GM12873 (cell line): ENCODE measurements at regions not wholly inside any gene's neighbourhood (a gene's known extent, or its start where the extent isn't known, plus 50 kb on each side); places are given as distances from the start of the nearest gene placed in this dataset.

Source experiments
- TF ChIP-seq, protein P1 (sequence below): IDR thresholded peaks from 2 replicates; pipeline ENCODE4 v1.5.1; 2012; ENCODE audit warnings: low read depth, mild to moderate bottlenecking, moderate library complexity, low read length, control low read depth; ENCODE audit not compliant: insufficient read depth; ENCODE audit errors: missing control alignments

DNA sequence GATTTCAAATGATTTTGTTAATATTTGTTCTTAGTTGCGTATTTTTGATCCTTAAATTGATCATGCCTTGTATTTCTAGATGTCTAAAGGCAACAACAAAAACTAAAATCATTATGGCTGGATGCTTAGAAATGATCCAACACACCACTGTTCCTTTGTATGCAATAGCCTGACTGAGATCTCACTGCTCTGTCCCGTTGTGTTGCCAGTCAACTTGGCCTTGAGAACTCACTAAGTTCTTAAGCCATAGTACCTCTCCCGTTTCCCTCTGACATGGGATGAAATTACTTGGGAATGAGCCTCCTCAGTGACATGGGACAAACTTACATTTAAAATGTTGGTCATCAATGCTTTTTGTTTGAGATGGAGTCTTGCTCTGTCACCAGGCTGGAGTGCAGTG, 222.0 kb upstream of the HS6ST1 start:
- TF ChIP-seq, protein P1, sequence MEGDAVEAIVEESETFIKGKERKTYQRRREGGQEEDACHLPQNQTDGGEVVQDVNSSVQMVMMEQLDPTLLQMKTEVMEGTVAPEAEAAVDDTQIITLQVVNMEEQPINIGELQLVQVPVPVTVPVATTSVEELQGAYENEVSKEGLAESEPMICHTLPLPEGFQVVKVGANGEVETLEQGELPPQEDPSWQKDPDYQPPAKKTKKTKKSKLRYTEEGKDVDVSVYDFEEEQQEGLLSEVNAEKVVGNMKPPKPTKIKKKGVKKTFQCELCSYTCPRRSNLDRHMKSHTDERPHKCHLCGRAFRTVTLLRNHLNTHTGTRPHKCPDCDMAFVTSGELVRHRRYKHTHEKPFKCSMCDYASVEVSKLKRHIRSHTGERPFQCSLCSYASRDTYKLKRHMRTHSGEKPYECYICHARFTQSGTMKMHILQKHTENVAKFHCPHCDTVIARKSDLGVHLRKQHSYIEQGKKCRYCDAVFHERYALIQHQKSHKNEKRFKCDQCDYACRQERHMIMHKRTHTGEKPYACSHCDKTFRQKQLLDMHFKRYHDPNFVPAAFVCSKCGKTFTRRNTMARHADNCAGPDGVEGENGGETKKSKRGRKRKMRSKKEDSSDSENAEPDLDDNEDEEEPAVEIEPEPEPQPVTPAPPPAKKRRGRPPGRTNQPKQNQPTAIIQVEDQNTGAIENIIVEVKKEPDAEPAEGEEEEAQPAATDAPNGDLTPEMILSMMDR: no peak

DNA sequence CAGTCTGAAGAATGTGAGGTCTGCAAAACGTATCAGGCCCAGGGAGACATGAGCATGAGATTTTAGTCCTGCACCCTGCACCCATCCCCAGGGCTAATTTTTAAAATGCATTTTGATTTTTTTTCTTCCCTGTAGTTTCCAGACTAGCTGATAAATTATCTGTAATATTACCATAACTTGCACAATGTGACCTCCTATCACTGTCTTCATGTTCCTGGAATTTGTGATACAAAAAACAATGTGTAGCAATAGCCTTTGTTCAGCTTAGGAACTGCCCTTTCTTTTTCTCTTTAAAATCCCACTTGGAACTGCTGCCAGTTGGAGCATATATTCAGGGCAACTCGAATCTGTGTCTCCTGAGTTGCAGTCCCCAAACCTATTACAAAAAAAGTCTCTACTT, 222.8 kb upstream of the HS6ST1 start:
- TF ChIP-seq, protein P1: no peak

DNA sequence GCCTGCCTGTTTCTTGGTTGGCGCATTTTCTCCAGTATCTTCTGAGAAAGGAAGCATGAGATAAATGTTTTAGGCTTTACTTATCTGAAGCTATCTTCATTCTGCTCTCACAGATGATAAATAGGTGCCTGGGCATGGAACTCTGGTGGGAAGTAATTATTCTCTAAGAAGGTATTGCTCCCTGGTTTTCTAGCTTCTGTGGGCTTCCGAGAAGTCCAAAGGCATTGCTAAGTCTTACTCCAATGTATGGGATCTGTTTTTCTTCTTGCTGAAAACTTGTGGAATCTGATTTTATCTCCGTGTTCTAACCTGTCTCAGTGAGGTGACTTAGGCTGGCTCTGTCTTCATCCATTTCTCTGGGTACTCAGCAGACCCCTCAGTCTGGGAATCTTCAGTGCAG, 224.4 kb upstream of the HS6ST1 start:
- TF ChIP-seq, protein P1: no peak

DNA sequence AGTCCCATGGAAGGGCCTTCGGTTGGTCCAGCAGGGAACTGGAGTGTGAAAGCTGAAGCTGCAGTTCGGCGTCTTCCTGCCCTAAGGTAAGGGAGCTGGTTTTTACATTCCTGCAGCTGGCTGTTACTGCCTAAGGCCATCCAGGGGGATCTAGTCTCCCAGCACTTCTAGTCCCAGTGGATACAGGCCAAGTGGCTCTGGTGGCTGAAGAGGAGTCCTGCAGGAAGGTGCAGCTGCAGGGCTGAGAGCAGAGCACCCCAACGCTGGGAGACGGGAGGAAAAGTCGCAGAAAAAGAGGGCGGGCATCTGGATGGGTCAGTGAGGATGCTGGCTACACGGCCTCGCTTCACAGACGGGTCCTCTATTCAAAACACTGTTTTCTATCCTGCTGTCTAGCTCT, 225.0 kb upstream of the HS6ST1 start:
- TF ChIP-seq, protein P1: no peak

DNA sequence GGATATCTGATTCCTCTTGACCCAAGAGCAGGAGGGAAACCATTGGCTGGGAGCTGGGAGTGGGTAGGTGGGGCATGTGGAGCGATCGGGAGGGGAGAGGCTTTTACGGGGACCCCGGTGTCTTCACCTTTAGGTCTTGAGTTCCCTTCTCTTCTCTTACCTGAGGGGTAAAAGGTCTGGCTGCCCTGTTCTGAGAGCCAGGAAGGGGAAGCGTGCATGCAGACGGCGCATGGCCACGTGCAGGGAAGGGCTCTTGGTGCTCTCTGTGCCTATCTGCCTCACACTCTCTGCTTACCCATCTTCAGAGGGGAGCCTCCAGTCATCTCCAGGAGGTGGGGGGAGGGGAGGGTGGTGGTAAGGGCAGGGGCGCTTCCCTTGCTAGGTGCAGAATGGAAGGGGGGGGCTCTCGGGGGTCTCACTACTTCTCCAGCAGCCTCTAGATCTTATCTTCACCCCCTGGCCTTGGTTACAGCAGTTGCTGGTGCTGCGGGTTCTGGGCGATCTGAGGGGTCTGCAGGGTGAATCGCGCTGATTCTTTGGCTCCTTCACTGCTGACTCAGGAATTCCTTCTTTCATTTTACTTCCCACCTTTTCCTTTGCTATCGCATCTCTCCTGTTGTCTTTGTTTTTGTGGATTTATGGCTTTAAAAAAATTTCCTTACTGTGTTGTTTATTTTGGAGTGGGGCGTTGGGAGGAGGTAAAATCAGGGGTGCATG, 225.8 kb upstream of the HS6ST1 start:
- TF ChIP-seq, protein P1: no peak

DNA sequence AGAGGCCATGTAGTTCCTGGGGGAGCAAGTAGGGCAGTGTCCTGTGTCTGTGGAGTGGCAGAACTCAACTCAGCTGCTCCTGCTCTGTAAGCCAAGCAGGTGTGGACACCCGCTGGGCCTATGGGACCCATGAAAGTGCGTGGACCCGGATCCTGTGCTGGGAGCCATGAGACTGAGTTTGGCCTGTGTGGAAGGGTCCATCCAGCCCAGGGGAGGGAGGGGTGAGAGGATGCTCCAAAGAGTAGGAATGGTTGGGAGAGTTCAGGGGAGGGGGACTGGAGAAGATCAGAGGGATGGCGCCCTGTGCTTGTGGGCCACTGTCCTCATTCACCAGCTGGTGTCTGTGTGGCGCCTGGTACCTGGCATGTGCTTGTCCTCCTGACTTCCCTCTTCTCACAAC, 226.4 kb upstream of the HS6ST1 start:
- TF ChIP-seq, protein P1: no peak

DNA sequence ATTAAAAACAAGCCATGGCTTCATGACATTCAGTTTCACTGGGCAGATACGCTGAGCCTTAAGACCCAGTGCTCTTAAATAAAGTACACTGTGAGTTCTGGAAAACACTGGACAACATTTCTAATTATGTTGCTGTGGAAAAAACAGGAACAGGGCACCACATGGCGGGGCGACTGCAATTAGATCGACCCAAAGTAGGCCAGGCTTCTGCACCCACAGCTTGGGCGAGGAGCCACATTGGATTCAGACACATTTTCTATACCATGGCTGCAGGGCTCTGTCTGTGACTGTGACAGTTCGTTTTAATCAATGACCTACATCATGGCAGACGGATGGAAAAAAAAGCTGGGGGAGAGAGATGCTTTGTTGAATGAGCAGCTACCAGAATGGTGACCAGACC, 227.2 kb upstream of the HS6ST1 start:
- TF ChIP-seq, protein P1: no peak
